ENCODE measurements at regions not wholly inside any gene's neighbourhood (a gene's known extent, or its start where the extent isn't known, plus 50 kb on each side); places are given as distances from the start of the nearest gene placed in this dataset.
"Not testable (repeated sequence)": the region's sequence is repeated elsewhere in the genome, so short reads cannot be mapped to it uniquely, and the experiment has no call there.

DNA sequence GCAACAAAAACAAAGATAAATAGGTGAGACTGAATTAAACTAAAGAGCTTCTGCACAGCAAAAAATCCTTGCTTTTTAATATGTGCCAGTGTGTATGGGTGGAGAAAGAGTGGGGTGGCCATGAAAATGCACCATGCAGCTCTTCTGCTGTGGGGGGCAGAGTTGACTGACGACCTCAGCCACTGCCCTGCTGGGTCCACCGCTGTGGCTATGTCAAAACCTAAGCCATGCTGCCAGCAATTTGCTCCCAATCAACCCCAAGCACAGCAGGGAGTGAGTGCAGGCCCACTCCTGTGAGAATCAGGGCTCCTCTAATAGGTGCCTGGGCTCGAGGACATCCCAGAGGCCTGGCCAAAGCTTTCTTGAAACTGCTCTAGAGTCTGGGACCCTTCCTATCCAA lies 235.6 kb upstream of the RBBP8 start:
- ATAC-seq (replicated peaks in 6 of 8), result no peak
- Histone ChIP-seq H3K4me1 (replicated peaks in 1 of 2) (peaks cover 2% of the 10 kb centered on the region in 2 donors), H3K27ac (no peak overlapping the region), H3K4me3 (no peak overlapping the region)
- WGBS, 10 experiments, result 63 to 73% methylated on average over 1 to 3 of the region's 3 CpGs; no CpG with 5 or more reads in 8 of the 10 experiments
- in situ Hi-C loops (cut with MboI; ENCODE audit: low pct_unique_long_range_greater_than_20kb in 2 of 9, low sequenced_read_pairs in 9 of 9, unreplicated experiment in 9 of 9), result no loop called here

DNA sequence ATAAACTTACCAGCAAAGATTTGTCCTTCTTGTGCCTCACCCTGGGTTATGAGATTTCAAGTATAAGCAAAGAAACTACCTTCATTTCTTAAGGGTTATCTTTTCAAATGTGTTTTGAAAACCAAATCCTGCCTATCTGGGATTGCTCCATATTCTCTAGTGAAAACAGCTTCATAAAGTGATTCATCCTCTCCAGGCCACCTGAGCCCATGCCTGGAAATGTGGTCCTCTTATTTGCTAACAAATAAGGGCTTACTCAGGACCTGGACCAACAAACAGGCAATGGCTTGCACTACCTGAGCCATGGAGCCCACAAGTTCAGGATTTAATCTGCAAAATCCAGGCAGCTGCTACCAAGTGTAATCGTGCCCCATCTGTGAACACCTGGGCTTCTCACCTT lies 234.4 kb upstream of the RBBP8 start:
- Histone ChIP-seq H3K27ac (no peak overlapping the region), H3K4me1 (replicated peaks in 1 of 2) (peaks cover 2% of the 10 kb centered on the region in 2 donors), H3K4me3 (no peak overlapping the region)
- WGBS, 10 experiments, result 100% methylated on average over 1 of the region's 1 CpG; no CpG with 5 or more reads in 9 of the 10 experiments
- ATAC-seq (replicated peaks in 6 of 8), result no peak
- in situ Hi-C loops (cut with MboI; ENCODE audit: low pct_unique_long_range_greater_than_20kb in 2 of 9, low sequenced_read_pairs in 9 of 9, unreplicated experiment in 9 of 9), result no loop called here

DNA sequence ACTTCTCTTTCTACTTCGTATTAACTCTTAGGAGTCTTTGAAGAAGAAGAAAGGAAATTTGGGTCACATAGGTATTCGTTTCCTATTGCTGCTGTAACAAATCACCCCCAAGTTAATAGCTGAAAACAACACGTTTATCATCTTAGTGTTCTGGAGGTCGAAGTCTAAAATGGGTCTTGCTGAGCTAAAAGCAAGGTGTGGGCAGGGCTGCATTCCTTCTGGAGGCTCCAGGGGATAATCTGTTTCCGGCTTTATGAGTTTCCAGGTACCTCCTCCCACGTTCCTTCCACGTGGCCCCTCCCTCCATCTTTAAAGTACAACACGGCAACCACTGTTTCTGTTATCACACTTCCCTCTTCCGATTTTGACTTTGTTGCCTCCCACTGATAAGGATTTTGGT lies 233.5 kb upstream of the RBBP8 start:
- in situ Hi-C loops (cut with MboI; ENCODE audit: low pct_unique_long_range_greater_than_20kb in 2 of 9, low sequenced_read_pairs in 9 of 9, unreplicated experiment in 9 of 9), result no loop called here
- WGBS, 10 experiments, result 0 to 100% (median 84%) methylated on average over 1 to 8 of the region's 9 CpGs
- peaks cover 2% of the 10 kb centered on the region in 2 donors for H3K4me1 ChIP-seq (replicated peaks in 1 of 2)
- no peak overlapping the region for H3K27ac ChIP-seq
- no peak for ATAC-seq (replicated peaks in 6 of 8)
- H3K4me3 ChIP-seq, result no peak overlapping the region

- Histone ChIP-seq H3K27ac (no peak overlapping the region), H3K4me3 (no peak overlapping the region), H3K4me1 (replicated peaks in 1 of 2) (no peaks in the 10 kb centered on the region)
- WGBS, 10 experiments, result 15 to 100% (median 98%) methylated on average over 1 of the region's 1 CpG
- ATAC-seq (replicated peaks in 6 of 8), result no peak
- in situ Hi-C loops (cut with MboI; ENCODE audit: low pct_unique_long_range_greater_than_20kb in 2 of 9, low sequenced_read_pairs in 9 of 9, unreplicated experiment in 9 of 9), result no loop called here
Observed at GRCh38 chr18:22700920-22701319, 232.2 kb upstream of the RBBP8 start.

DNA sequence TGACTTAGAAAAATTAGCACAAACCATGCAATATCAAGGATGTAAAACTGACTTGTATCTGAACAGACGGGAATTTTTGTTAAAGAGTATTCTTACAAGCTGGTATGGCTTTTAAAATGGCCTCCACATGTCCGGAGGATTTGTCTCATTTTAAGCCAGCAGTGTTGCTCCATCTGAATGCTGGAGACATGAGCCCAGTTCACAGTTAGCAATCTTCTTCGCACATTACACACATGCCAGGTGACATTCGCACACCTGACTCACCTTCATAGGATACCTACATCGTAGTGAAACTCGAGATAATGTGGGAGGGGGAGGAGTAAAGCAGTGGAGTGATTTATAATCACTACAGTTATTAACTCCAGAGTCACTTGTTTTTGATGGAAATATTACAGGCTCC lies 231.8 kb upstream of the RBBP8 start:
- WGBS, 10 experiments, result 23 to 94% (median 80%) methylated on average over 3 to 6 of the region's 6 CpGs; no CpG with 5 or more reads in 1 of the 10 experiments
- H3K4me3 ChIP-seq, result no peak overlapping the region
- H3K4me1 ChIP-seq (replicated peaks in 1 of 2), result no peaks in the 10 kb centered on the region
- in situ Hi-C loops (cut with MboI; ENCODE audit: low pct_unique_long_range_greater_than_20kb in 2 of 9, low sequenced_read_pairs in 9 of 9, unreplicated experiment in 9 of 9), result no loop called here
- no peak for ATAC-seq (replicated peaks in 6 of 8)
- H3K27ac ChIP-seq, result no peak overlapping the region

GRCh38 chr18:22701795-22702194 lies 231.3 kb upstream of the RBBP8 start:
- no peak overlapping the region for H3K4me3 ChIP-seq
- ATAC-seq (replicated peaks in 6 of 8), result no peak
- no peaks in the 10 kb centered on the region for H3K4me1 ChIP-seq (replicated peaks in 1 of 2)
- no peak overlapping the region for H3K27ac ChIP-seq
- in situ Hi-C loops (cut with MboI; ENCODE audit: low pct_unique_long_range_greater_than_20kb in 2 of 9, low sequenced_read_pairs in 9 of 9, unreplicated experiment in 9 of 9), result no loop called here
- 40 to 100% (median 88%) methylated on average over 2 to 4 of the region's 4 CpGs; no CpG with 5 or more reads in 4 of the 10 experiments for WGBS, 10 experiments

DNA sequence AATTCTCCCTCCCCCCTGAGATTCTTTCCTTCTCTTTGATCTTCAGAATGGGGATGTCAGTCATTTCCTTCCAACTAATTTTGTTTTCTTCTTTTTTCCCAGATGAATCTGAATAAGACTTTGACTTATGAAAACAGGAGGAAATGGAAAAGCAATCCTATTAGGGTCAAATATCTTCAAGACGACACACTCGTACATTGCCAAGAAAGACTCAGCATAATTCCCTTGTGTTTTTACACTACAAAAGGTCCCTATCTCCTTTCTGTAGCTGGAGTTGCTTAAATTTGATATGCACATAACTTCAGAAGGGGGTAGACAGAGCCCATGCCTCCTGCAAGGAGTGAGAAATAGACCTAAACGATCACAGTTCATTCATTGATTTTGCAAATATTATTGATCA lies 230.3 kb upstream of the RBBP8 start:
- no peak for ATAC-seq (replicated peaks in 6 of 8)
- no peak overlapping the region for H3K4me3 ChIP-seq
- no peak overlapping the region for H3K27ac ChIP-seq
- no peaks in the 10 kb centered on the region for H3K4me1 ChIP-seq (replicated peaks in 1 of 2)
- in situ Hi-C loops (cut with MboI; ENCODE audit: low pct_unique_long_range_greater_than_20kb in 2 of 9, low sequenced_read_pairs in 9 of 9, unreplicated experiment in 9 of 9), result no loop called here
- 36 to 100% (median 53%) methylated on average over 1 to 3 of the region's 3 CpGs for whole genome bisulfite sequencing, 10 experiments

DNA sequence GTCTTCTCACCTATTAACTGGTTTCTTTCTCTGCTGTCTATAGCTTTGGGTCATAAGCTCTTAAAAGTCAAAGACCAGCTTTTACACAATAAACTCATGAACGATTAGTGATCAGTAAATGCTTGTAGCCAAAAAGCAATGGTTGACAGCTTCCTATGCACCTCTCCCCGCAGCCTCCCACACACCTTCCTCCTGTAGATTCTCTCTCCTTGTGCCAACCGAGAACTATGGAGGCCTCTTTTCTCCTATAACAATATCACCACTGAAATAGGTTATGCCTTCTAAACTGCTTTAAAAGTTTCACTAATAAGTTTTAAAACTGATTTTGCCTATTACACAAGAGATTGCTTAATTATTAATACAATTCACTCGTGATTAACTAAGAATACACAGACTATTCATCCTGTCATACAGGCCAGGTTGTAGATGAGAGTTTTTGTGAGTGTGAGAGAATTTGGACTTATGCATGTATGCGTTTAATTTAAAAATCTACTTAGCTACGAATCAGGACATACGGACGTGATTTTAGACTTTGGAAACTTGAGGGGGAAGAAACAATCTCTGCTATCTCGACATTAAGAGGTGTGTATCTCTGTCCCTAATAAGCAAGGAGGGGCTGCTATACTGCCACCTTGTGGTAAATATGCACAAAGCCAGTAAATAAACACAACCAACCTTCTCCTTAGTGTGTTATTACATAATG lies 229.1 kb upstream of the RBBP8 start:
- in situ Hi-C loops (cut with MboI; ENCODE audit: low pct_unique_long_range_greater_than_20kb in 2 of 9, low sequenced_read_pairs in 9 of 9, unreplicated experiment in 9 of 9), result no loop called here
- 14 to 100% (median 47%) methylated on average over 1 to 8 of the region's 9 CpGs for WGBS, 10 experiments

GRCh38 chr18:22704586-22704918 lies 228.6 kb upstream of the RBBP8 start:
- no peaks in the 10 kb centered on the region for H3K4me1 ChIP-seq (replicated peaks in 1 of 2)
- no peak overlapping the region for H3K4me3 ChIP-seq
- 63 to 92% (median 71%) methylated on average over 1 of the region's 1 CpG; no CpG with 5 or more reads in 2 of the 10 experiments for WGBS, 10 experiments
- no peak for ATAC-seq (replicated peaks in 6 of 8)
- no peak overlapping the region for H3K27ac ChIP-seq
- in situ Hi-C loops (cut with MboI; ENCODE audit: low pct_unique_long_range_greater_than_20kb in 2 of 9, low sequenced_read_pairs in 9 of 9, unreplicated experiment in 9 of 9), result no loop called here

More for the DNA sequence above, 229.1 kb upstream of the RBBP8 start:
- Histone ChIP-seq H3K4me1 (replicated peaks in 1 of 2) (no peaks in the 10 kb centered on the region), H3K27ac (no peak overlapping the region), H3K4me3 (no peak overlapping the region)
- ATAC-seq (replicated peaks in 6 of 8), result peak in 5 of 8 experiments; percentile 40 to 80 (median 70)

GRCh38 chr18:22705328-22705727 lies 227.8 kb upstream of the RBBP8 start:
- no peaks in the 10 kb centered on the region for H3K4me1 ChIP-seq (replicated peaks in 1 of 2)
- no peak overlapping the region for H3K4me3 ChIP-seq
- 0 to 50% (median 33%) methylated on average over 1 of the region's 1 CpG; no CpG with 5 or more reads in 7 of the 10 experiments for WGBS, 10 experiments
- in situ Hi-C loops (cut with MboI; ENCODE audit: low pct_unique_long_range_greater_than_20kb in 2 of 9, low sequenced_read_pairs in 9 of 9, unreplicated experiment in 9 of 9), result no loop called here
- no peak overlapping the region for H3K27ac ChIP-seq
- ATAC-seq (replicated peaks in 6 of 8), result peak in 2 of 8 experiments; percentile 46 to 65

GRCh38 chr18:22706025-22706424 lies 227.1 kb upstream of the RBBP8 start:
- 70 to 100% (median 85%) methylated on average over 1 to 3 of the region's 3 CpGs; no CpG with 5 or more reads in 2 of the 10 experiments for WGBS, 10 experiments
- ATAC-seq (replicated peaks in 6 of 8); in situ Hi-C loops (cut with MboI; ENCODE audit: low pct_unique_long_range_greater_than_20kb in 2 of 9, low sequenced_read_pairs in 9 of 9, unreplicated experiment in 9 of 9); H3K4me3 ChIP-seq; H3K4me1 ChIP-seq (replicated peaks in 1 of 2); H3K27ac ChIP-seq: not testable (repeated sequence)

DNA sequence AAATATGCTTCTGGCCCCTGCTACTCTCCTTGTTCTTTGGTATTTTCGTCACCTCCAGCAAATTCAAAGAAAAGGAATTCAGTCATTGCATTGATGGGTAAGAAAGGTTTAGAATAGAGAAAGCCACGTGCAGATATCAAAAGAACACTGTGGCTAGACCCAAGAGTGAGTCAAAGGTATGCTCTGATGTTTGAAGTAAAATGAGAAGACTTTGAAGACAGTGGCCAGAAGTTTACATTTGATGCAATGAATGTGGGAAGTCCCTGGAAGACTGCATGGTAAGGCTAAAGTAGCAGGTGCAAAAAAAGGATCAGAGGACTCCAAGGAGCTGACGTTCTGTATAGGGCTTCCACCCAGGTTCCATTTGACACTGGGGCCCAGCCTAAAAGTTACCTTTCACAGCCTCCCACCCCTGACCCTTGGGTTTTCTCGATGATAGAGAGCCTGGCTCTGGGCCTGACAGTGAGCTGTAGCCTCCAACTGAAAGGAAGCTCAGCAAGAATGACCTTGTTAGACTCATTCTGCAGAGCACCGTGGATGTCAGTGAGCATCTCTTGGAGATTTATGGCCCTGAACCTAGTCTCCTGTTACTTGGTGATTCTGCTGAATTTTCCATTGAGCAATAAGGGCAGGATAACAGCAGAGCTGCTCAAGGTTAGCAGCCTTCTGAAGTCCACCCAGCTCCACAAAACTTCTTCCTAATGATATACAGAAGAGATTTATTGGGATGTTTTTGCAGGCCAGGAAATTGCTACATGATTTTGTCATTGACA lies 223.7 kb upstream of the RBBP8 start:
- peaks cover 0 to 3% of the 10 kb centered on the region in 2 donors for H3K4me1 ChIP-seq (replicated peaks in 1 of 2)
- 10 to 100% (median 67%) methylated on average over 1 to 4 of the region's 5 CpGs for WGBS, 10 experiments
- H3K4me3 ChIP-seq, result no peak overlapping the region
- in situ Hi-C loops (cut with MboI; ENCODE audit: low pct_unique_long_range_greater_than_20kb in 2 of 9, low sequenced_read_pairs in 9 of 9, unreplicated experiment in 9 of 9), result no loop called here
- no peak overlapping the region for H3K27ac ChIP-seq
- ATAC-seq (replicated peaks in 6 of 8), result peak in 4 of 8 experiments; percentile 11 to 30 (median 14)

- peak in 1 of 8 experiments; percentile 36 for ATAC-seq (replicated peaks in 6 of 8)
- WGBS, 10 experiments, result 47 to 100% (median 62%) methylated on average over 1 to 4 of the region's 5 CpGs; no CpG with 5 or more reads in 2 of the 10 experiments
- Histone ChIP-seq H3K4me1 (replicated peaks in 1 of 2) (peaks cover 0 to 3% of the 10 kb centered on the region in 2 donors), H3K4me3 (no peak overlapping the region), H3K27ac (no peak overlapping the region)
- in situ Hi-C loops (cut with MboI; ENCODE audit: low pct_unique_long_range_greater_than_20kb in 2 of 9, low sequenced_read_pairs in 9 of 9, unreplicated experiment in 9 of 9), result no loop called here
Observed at GRCh38 chr18:22710673-22711191, 222.4 kb upstream of the RBBP8 start.
